ENCODE measurements at regions not wholly inside any gene's neighbourhood (a gene's known extent, or its start where the extent isn't known, plus 50 kb on each side); places are given as distances from the start of the nearest gene placed in this dataset.

DNA sequence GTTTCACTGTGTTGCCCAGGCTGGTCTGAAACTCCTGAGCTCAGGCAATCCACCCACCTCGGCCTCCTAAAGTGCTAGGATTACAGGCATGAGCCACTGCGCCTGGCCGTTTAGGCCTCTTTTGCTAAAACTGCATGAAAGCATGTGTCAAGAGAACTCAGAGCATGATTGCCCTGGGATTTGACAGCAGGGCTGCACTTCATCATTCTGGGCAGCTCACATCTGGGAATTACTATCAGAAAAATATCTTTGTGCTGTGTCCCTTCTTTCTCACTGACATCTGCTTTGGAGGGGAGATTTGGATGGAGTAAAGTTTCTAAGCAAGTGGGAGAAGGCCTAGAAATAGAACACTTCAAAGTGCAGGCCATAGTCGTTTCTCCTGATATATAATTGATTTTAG, 59.6 kb upstream of the EIF2S2 start:
- FAIRE-seq = no peak
- no TSS peak for BruUV-seq (replicated peaks)
- H3K9ac ChIP-seq (ENCODE audit: control insufficient read depth, insufficient read depth, low read length) = no peak overlapping the region

More for the DNA sequence above, 59.6 kb upstream of the EIF2S2 start:
- no peak for DNase-seq (ENCODE audit: low read depth, low spot score)
- no peak for TF ChIP-seq NBN (IDR thresholded peaks at IDR 0.05)
- no peak for TF ChIP-seq E2F8 (IDR thresholded peaks at IDR 0.05; ENCODE audit: low read depth, partially characterized antibody)
- TF ChIP-seq KDM1A (IDR thresholded peaks at IDR 0.05; ENCODE audit: borderline replicate concordance) = no peak
- no peak for TF ChIP-seq JUND (IDR thresholded peaks at IDR 0.05; ENCODE audit: low read depth, low read length)
- no peak for TF ChIP-seq ZZZ3 (IDR thresholded peaks at IDR 0.05; ENCODE audit: control insufficient read depth, insufficient read length, low read depth)
- TF ChIP-seq RUNX3 (IDR thresholded peaks at IDR 0.05; ENCODE audit: low read length) = no peak
- TF ChIP-seq, protein P1, sequence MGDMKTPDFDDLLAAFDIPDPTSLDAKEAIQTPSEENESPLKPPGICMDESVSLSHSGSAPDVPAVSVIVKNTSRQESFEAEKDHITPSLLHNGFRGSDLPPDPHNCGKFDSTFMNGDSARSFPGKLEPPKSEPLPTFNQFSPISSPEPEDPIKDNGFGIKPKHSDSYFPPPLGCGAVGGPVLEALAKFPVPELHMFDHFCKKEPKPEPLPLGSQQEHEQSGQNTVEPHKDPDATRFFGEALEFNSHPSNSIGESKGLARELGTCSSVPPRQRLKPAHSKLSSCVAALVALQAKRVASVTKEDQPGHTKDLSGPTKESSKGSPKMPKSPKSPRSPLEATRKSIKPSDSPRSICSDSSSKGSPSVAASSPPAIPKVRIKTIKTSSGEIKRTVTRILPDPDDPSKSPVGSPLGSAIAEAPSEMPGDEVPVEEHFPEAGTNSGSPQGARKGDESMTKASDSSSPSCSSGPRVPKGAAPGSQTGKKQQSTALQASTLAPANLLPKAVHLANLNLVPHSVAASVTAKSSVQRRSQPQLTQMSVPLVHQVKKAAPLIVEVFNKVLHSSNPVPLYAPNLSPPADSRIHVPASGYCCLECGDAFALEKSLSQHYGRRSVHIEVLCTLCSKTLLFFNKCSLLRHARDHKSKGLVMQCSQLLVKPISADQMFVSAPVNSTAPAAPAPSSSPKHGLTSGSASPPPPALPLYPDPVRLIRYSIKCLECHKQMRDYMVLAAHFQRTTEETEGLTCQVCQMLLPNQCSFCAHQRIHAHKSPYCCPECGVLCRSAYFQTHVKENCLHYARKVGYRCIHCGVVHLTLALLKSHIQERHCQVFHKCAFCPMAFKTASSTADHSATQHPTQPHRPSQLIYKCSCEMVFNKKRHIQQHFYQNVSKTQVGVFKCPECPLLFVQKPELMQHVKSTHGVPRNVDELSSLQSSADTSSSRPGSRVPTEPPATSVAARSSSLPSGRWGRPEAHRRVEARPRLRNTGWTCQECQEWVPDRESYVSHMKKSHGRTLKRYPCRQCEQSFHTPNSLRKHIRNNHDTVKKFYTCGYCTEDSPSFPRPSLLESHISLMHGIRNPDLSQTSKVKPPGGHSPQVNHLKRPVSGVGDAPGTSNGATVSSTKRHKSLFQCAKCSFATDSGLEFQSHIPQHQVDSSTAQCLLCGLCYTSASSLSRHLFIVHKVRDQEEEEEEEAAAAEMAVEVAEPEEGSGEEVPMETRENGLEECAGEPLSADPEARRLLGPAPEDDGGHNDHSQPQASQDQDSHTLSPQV (IDR thresholded peaks at IDR 0.05) = no peak
- no peak for TF ChIP-seq TCF12 (IDR thresholded peaks at IDR 0.05; ENCODE audit: low read depth, low read length)
- H3K4me1 ChIP-seq (ENCODE audit: control insufficient read depth, insufficient read depth, low read length) = no peaks in the 10 kb centered on the region
- CTCF ChIA-PET = interaction anchor here (0.6 kb wide), 1 partner anchor 33 kb away, joined by 4 read pairs; no protein-coding TSS in a partner anchor
- RAD21 ChIA-PET (ENCODE audit: unreplicated experiment) = interaction anchor here (0.6 kb wide), 1 partner anchor 76 kb away, joined by 3 read pairs; no protein-coding TSS in a partner anchor
- SMC1A ChIA-PET (ENCODE audit: uncharacterized antibody, unreplicated experiment) = no interaction called here
- H3K4me2 ChIP-seq (ENCODE audit: control insufficient read depth, insufficient read depth) = no peak overlapping the region
- no peaks in the 10 kb centered on the region for H3K36me3 ChIP-seq (ENCODE audit: control insufficient read depth in 2 of 2, insufficient read depth in 2 of 2, low read length in 1 of 2)
- intact Hi-C loops (cut with micrococcal nuclease; ENCODE audit: unreplicated experiment) (no loop called here), in situ Hi-C loops (cut with MboI) (no loop called here)
- no peak for ATAC-seq
- no peaks in the 10 kb centered on the region for H4K20me1 ChIP-seq (ENCODE audit: control insufficient read depth, insufficient read depth)
- no peak overlapping the region for H3K27ac ChIP-seq (ENCODE audit: control insufficient read depth, insufficient read depth)
- H3K27me3 ChIP-seq (replicated peaks in 1 of 2; ENCODE audit: control insufficient read depth in 2 of 2, insufficient read depth in 2 of 2, low read length in 1 of 2) = no peaks in the 10 kb centered on the region; a peak in 1 of 4 replicates
- POLR2A ChIA-PET = interaction anchor here (0.6 kb wide), 1 partner anchor 686 kb away, joined by 3 read pairs; no protein-coding TSS in a partner anchor
- H3K9me3 ChIP-seq (replicated peaks; ENCODE audit: control insufficient read depth, insufficient read depth, low read length) = no peaks in the 10 kb centered on the region
- no peak overlapping the region for H3K4me3 ChIP-seq
- H3K79me2 ChIP-seq (ENCODE audit: control insufficient read depth, insufficient read depth, low read length) = no peaks in the 10 kb centered on the region
- H2AFZ ChIP-seq (ENCODE audit: control insufficient read depth, low read depth, low read length) = no peak overlapping the region
- 44% methylated on average over 4 of the region's 4 CpGs for WGBS (ENCODE audit: insufficient coverage, insufficient replicate concordance, low lambda C conversion rate, missing lambda C conversion rate)
